Ascending aorta (tissue), 2 donors: ENCODE measurements at regions not wholly inside any gene's neighbourhood (a gene's known extent, or its start where the extent isn't known, plus 50 kb on each side); places are given as distances from the start of the nearest gene placed in this dataset.

Experiments used
- DNase-seq, 2 donors: peaks; one replicate each; pipeline ENCODE4 v3.0.0-alpha.2; 2019; ENCODE audit warnings: low spot score in 2 of 2
- H3K27ac ChIP-seq, 2 donors: fragments of 200-600 bp; sonication (generic); one replicate each; pipeline ENCODE4 v1.5.1; 2016 to 2017; ENCODE audit warnings: mild to moderate bottlenecking in 1 of 2
- H3K27me3 ChIP-seq: fragments of 200-600 bp; sonication (generic); one replicate; pipeline ENCODE4 v1.5.1; 2017
- H3K36me3 ChIP-seq, 2 donors: fragments of 200-600 bp; sonication (generic); one replicate each; pipeline ENCODE4 v1.5.1; 2016
- H3K4me1 ChIP-seq, 2 donors: fragments of 200-600 bp; sonication (generic); one replicate each; pipeline ENCODE4 v1.5.1; 2016 to 2017; ENCODE audit warnings: mild to moderate bottlenecking in 1 of 2
- H3K4me3 ChIP-seq, 2 donors: fragments of 200-600 bp; sonication (generic); one replicate each; pipeline ENCODE4 v1.5.1; 2016 to 2017; ENCODE audit warnings: mild to moderate bottlenecking in 1 of 2
- H3K9me3 ChIP-seq, 2 donors: fragments of 200-600 bp; sonication (generic); one replicate each; pipeline ENCODE4 v1.5.1; 2016
- intact Hi-C: fragments of 100-400 bp; cut with DNase I; formaldehyde crosslinking; loops from one replicate; pipeline ENCODE4 v1.15.1; 2023
- TF ChIP-seq, protein P1 (sequence below), 3 experiments: fragments of 200-600 bp in 2 of 3; fragments of 450-650 bp in 1 of 3; sonication (generic) in 2 of 3; IDR thresholded peaks; one replicate each; pipeline ENCODE4 v1.5.1; 2016 to 2019; ENCODE audit warnings: antibody characterized with exemption in 3 of 3, mild to moderate bottlenecking in 1 of 3, moderate library complexity in 1 of 3

DNA sequence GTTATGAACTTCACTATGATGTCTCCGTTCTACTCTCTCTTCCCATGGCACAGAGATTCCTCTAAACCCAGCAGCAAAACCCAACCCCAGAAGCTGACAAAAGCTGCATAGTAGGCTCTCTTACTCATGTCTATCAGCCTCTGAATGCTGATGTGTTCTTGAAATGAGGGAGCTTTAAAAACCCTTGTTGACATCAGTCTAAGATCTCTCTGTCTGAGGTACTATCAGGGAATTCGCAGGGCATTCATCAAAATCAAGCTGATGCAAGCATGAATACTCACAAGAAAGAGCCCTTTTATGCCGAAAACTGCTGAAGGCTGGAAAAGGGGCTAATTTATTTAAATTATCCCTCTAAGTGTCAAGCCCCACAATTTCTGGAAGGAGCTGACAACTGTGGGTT, 710.6 kb upstream of the FANCL start:
- TF ChIP-seq, protein P1, sequence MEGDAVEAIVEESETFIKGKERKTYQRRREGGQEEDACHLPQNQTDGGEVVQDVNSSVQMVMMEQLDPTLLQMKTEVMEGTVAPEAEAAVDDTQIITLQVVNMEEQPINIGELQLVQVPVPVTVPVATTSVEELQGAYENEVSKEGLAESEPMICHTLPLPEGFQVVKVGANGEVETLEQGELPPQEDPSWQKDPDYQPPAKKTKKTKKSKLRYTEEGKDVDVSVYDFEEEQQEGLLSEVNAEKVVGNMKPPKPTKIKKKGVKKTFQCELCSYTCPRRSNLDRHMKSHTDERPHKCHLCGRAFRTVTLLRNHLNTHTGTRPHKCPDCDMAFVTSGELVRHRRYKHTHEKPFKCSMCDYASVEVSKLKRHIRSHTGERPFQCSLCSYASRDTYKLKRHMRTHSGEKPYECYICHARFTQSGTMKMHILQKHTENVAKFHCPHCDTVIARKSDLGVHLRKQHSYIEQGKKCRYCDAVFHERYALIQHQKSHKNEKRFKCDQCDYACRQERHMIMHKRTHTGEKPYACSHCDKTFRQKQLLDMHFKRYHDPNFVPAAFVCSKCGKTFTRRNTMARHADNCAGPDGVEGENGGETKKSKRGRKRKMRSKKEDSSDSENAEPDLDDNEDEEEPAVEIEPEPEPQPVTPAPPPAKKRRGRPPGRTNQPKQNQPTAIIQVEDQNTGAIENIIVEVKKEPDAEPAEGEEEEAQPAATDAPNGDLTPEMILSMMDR (IDR thresholded peaks at IDR 0.05), result no peak
- H3K4me3 ChIP-seq, result no peak overlapping the region
- no peaks in the 10 kb centered on the region for H3K27me3 ChIP-seq
- no peaks in the 10 kb centered on the region for H3K36me3 ChIP-seq
- H3K9me3 ChIP-seq, result no peaks in the 10 kb centered on the region
- DNase-seq, result no peak
- intact Hi-C loops, result no loop called here
- no peaks in the 10 kb centered on the region for H3K4me1 ChIP-seq
- no peak overlapping the region for H3K27ac ChIP-seq

DNA sequence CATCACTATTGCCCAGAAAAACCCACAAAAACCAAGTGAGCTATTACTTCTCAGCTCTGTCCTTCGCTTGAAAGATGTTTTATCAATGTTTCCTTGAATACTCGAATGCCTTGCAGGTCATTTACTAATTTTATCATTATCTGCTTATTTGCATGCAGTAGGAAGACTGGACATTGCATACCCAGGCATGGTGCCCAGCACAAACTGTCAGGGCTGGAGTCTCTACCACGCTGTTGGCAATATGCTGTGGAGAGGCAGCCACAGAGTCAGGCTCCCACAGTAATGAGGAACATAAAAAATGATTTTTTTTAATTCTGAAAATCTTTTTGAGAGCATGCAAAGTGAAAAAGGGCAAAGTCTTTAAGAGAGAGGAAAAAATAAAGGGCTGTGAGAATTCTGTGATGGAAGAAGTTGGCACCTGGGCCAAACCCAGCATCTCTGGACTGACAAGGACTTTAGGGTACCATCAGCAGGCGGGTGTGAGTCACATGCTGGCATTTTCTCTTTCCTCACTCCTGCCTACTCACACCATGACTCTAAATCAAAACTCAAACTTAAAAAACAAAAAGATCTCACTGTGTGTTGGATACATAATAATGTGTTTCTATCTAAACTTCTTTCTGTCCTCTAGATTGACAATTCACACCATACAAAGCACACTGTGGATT, 709.8 kb upstream of the FANCL start:
- Histone ChIP-seq H3K4me1 (no peaks in the 10 kb centered on the region), H3K27ac (no peak overlapping the region), H3K9me3 (no peaks in the 10 kb centered on the region), H3K27me3 (no peaks in the 10 kb centered on the region), H3K36me3 (no peaks in the 10 kb centered on the region), H3K4me3 (no peak overlapping the region)
- TF ChIP-seq, protein P1 (IDR thresholded peaks at IDR 0.05), result no peak
- no peak for DNase-seq
- intact Hi-C loops, result no loop called here

DNA sequence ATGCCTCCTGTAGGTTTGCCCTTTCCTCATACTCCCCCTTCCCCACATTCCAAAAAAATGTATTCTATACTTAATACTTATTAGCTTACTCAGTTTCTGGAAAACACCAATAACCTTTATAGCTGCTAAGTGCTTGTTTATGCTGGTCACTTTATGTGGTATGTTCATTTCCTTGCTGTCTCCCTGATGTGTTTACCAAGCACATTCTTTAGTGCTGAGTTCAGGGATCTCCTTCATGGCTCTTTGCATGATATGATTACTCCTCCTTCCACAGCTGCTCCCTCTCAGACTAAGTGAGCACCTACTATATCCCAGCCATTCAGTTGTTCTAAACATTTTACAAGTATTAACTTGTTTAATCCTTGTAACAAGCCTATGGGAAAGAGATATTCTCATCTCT, 698.3 kb upstream of the FANCL start:
- Histone ChIP-seq H3K27ac (no peak overlapping the region), H3K4me1 (no peaks in the 10 kb centered on the region), H3K36me3 (no peaks in the 10 kb centered on the region), H3K9me3 (no peaks in the 10 kb centered on the region), H3K4me3 (no peak overlapping the region), H3K27me3 (no peaks in the 10 kb centered on the region)
- TF ChIP-seq, protein P1 (IDR thresholded peaks at IDR 0.05), result no peak
- intact Hi-C loops, result no loop called here
- DNase-seq, result no peak

DNA sequence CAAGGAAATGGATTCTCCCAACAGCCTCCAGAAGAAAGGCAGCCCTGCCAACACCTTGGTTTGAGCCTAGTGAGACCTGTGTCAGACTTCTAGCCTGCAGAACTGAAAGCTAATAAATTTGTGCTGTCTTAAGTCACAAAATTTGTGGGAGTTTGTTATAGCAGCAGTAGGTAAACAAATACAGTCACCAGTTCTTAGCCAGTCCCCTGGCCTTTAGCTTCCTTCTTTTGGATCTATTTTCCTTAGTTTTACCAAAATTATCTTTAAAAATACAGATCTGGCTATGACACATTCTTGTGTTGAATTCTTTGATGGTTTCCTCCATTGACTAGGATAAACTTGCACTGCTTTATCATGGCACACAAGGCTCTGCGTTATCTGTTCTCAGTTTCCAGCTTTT, 697.9 kb upstream of the FANCL start:
- Histone ChIP-seq H3K36me3 (no peaks in the 10 kb centered on the region), H3K4me1 (no peaks in the 10 kb centered on the region), H3K4me3 (no peak overlapping the region), H3K27ac (no peak overlapping the region), H3K9me3 (no peaks in the 10 kb centered on the region), H3K27me3 (no peaks in the 10 kb centered on the region)
- TF ChIP-seq, protein P1 (IDR thresholded peaks at IDR 0.05), result no peak
- no peak for DNase-seq
- intact Hi-C loops, result no loop called here

DNA sequence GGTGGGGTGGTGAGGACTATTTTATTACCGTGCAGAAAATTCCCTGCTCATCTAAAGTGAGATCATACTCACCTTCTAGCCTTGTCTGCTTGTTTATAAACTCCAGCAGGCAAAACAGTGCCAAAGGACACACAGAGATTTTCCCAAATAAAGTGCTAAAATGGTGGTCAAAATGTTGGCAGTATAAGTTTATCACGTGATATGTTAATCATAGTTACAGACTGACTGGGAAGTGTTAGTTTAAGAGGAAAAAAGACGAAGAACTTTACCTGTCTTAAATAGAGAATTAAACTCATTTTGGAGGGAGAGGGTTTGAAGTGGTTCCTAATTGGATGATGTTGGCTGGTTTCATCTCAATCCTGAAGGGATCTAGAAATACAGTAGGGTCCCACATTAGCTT, 691.7 kb upstream of the FANCL start:
- Histone ChIP-seq H3K4me3 (no peak overlapping the region), H3K36me3 (no peaks in the 10 kb centered on the region), H3K27ac (no peak overlapping the region), H3K9me3 (no peaks in the 10 kb centered on the region), H3K4me1 (no peaks in the 10 kb centered on the region), H3K27me3 (no peaks in the 10 kb centered on the region)
- no peak for DNase-seq
- intact Hi-C loops, result no loop called here
- TF ChIP-seq, protein P1 (IDR thresholded peaks at IDR 0.05), result no peak

DNA sequence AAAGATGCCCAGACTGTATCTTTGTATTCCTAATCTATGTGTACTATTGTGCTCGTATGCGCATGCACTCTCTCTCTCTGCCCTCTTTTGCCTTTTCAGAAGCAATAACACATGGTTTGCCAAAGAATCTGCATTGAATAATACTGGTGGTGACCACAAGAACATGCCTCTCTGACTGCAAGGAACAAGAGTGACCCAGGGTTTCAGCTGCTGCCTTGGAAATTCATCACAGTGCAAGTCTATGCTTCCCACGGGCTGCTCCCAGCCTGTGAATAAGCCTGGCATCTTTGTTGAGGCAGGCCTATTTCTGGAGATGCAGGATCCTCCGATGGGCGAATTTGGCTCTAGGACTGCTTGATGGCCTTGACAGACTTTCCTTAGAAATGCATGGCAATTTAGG, 689.4 kb upstream of the FANCL start:
- Histone ChIP-seq H3K27me3 (no peaks in the 10 kb centered on the region), H3K9me3 (no peaks in the 10 kb centered on the region), H3K4me1 (no peaks in the 10 kb centered on the region), H3K27ac (no peak overlapping the region), H3K36me3 (no peaks in the 10 kb centered on the region), H3K4me3 (no peak overlapping the region)
- intact Hi-C loops, result no loop called here
- TF ChIP-seq, protein P1 (IDR thresholded peaks at IDR 0.05), result no peak
- DNase-seq, result no peak
